ENCODE measurements at regions not wholly inside any gene's neighbourhood (a gene's known extent, or its start where the extent isn't known, plus 50 kb on each side); places are given as distances from the start of the nearest gene placed in this dataset.

GRCh38 chr17:17405673-17406072 is 71.1 kb upstream of the MED9 start:
- Histone ChIP-seq H3K9me3 (no peaks in the 10 kb centered on the region), H3K4me3 (no peak overlapping the region), H3K4me2 (peak overlapping the region; percentile 97), H3K36me3 (no peaks in the 10 kb centered on the region), H3K9ac (peak overlapping the region; percentile 80; the same call in 1 of the 2 replicates), H4K20me1 (no peaks in the 10 kb centered on the region), H3K4me1 (peaks cover 92% of the 10 kb centered on the region), H3K27ac (peak overlapping the region; percentile 96), H3K27me3 (no peaks in the 10 kb centered on the region)
- no peak for TF ChIP-seq Cebpa-rat (IDR thresholded peaks at IDR 0.05)

DNA sequence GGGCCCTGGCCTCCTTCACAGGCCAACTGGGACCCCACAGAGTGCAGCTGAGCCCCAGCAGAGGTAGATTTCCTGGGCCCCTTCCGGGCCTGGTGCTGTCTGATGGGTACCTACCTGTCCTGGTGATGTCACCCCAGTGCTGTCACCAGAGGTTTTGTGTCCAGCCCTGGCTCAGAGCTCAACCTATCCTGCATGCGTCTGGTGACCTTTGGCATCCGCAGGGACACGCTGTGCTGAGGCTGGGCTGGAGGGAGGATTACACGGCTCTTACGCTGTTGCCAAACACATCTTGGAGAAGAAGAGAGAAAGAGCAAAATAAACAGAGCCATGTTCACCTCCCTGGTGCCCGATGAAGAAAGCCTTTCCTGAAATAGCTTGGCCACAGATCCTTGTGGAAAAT is 70.6 kb upstream of the MED9 start:
- Histone ChIP-seq H3K9ac (peak overlapping the region; percentile 53; the same call in 1 of the 2 replicates), H4K20me1 (no peaks in the 10 kb centered on the region)

GRCh38 chr17:17408236-17408794 is 68.5 kb upstream of the MED9 start:
- H4K20me1 ChIP-seq, result no peaks in the 10 kb centered on the region
- H3K4me1 ChIP-seq, result peaks cover 86% of the 10 kb centered on the region
- peak overlapping the region; percentile 96; the same call in 1 of the 2 replicates for H3K27ac ChIP-seq
- H3K36me3 ChIP-seq, result no peaks in the 10 kb centered on the region
- peak; percentile 91 for TF ChIP-seq Cebpa-rat (IDR thresholded peaks at IDR 0.05)
- no peak overlapping the region for H3K4me3 ChIP-seq
- no peaks in the 10 kb centered on the region for H3K27me3 ChIP-seq
- H3K4me2 ChIP-seq, result peak overlapping the region; percentile 8; the same call in 1 of the 2 replicates
- no peaks in the 10 kb centered on the region; the same call in 1 of the 2 replicates for H3K9me3 ChIP-seq
- no peak overlapping the region for H3K9ac ChIP-seq

More for the DNA sequence above, 70.6 kb upstream of the MED9 start:
- H3K36me3 ChIP-seq, result no peaks in the 10 kb centered on the region
- H3K4me3 ChIP-seq, result no peak overlapping the region
- H3K4me1 ChIP-seq, result peaks cover 91% of the 10 kb centered on the region
- H3K27ac ChIP-seq, result peak overlapping the region; percentile 96
- TF ChIP-seq Cebpa-rat (IDR thresholded peaks at IDR 0.05), result no peak
- H3K27me3 ChIP-seq, result no peaks in the 10 kb centered on the region
- peak overlapping the region; percentile 97 for H3K4me2 ChIP-seq
- H3K9me3 ChIP-seq, result no peaks in the 10 kb centered on the region

DNA sequence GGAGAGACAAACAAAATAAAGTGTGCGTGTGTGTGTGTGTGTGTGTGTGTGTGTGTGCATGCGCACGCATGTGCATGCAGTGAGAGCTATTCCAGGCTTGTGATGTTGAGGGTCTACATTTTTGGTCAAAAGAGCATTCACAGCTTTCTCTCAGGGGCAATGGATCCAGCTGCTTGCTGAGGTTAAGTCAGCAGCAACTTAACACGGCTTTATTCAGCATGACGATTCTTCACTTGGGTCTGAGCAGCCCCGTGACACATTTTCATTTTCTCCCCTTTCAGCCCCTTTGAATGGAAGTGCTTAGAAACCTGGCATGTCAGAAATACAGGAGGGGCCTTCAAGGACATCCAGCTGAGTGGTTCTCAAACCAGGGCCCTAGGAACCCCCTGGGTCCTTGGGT is 66.4 kb upstream of the MED9 start:
- Histone ChIP-seq H3K4me2 (peak overlapping the region; percentile 37), H3K27ac (no peak overlapping the region), H3K4me1 (peaks cover 88% of the 10 kb centered on the region), H3K27me3 (no peaks in the 10 kb centered on the region), H3K4me3 (no peak overlapping the region), H3K36me3 (no peaks in the 10 kb centered on the region), H4K20me1 (no peaks in the 10 kb centered on the region), H3K9ac (no peak overlapping the region; the same call in 1 of the 2 replicates), H3K9me3 (no peaks in the 10 kb centered on the region; the same call in 1 of the 2 replicates)
- no peak for TF ChIP-seq Cebpa-rat (IDR thresholded peaks at IDR 0.05)

- Histone ChIP-seq H3K36me3 (no peaks in the 10 kb centered on the region), H3K4me1 (peaks cover 88% of the 10 kb centered on the region), H3K4me2 (no peak overlapping the region), H3K9ac (no peak overlapping the region), H3K27me3 (no peaks in the 10 kb centered on the region), H3K9me3 (no peaks in the 10 kb centered on the region; the same call in 1 of the 2 replicates), H3K27ac (no peak overlapping the region), H3K4me3 (no peak overlapping the region), H4K20me1 (no peaks in the 10 kb centered on the region)
- no peak for TF ChIP-seq Cebpa-rat (IDR thresholded peaks at IDR 0.05)
Observed at GRCh38 chr17:17411692-17412091, 65.1 kb upstream of the MED9 start.

- no peak overlapping the region for H3K9ac ChIP-seq
- H3K27me3 ChIP-seq, result no peaks in the 10 kb centered on the region
- peak overlapping the region; percentile 79 for H3K4me2 ChIP-seq
- TF ChIP-seq Cebpa-rat (IDR thresholded peaks at IDR 0.05), result no peak
- H3K4me1 ChIP-seq, result peaks cover 87% of the 10 kb centered on the region
- peak overlapping the region; percentile 54; the same call in 1 of the 2 replicates for H3K27ac ChIP-seq
- no peak overlapping the region for H3K4me3 ChIP-seq
- no peaks in the 10 kb centered on the region for H3K36me3 ChIP-seq
- H3K9me3 ChIP-seq, result no peaks in the 10 kb centered on the region; the same call in 1 of the 2 replicates
- H4K20me1 ChIP-seq, result no peaks in the 10 kb centered on the region
Observed at GRCh38 chr17:17412326-17412725, 64.5 kb upstream of the MED9 start.

- H3K27me3 ChIP-seq, result no peaks in the 10 kb centered on the region
- H4K20me1 ChIP-seq, result no peaks in the 10 kb centered on the region
- no peak overlapping the region for H3K9ac ChIP-seq
- peak overlapping the region; percentile 54; the same call in 1 of the 2 replicates for H3K27ac ChIP-seq
- H3K9me3 ChIP-seq, result no peaks in the 10 kb centered on the region; the same call in 1 of the 2 replicates
- no peak for TF ChIP-seq Cebpa-rat (IDR thresholded peaks at IDR 0.05)
- H3K4me1 ChIP-seq, result peaks cover 83% of the 10 kb centered on the region
- H3K36me3 ChIP-seq, result no peaks in the 10 kb centered on the region
- peak overlapping the region; percentile 79 for H3K4me2 ChIP-seq
- no peak overlapping the region for H3K4me3 ChIP-seq
Observed at GRCh38 chr17:17413215-17413792, 63.5 kb upstream of the MED9 start.

DNA sequence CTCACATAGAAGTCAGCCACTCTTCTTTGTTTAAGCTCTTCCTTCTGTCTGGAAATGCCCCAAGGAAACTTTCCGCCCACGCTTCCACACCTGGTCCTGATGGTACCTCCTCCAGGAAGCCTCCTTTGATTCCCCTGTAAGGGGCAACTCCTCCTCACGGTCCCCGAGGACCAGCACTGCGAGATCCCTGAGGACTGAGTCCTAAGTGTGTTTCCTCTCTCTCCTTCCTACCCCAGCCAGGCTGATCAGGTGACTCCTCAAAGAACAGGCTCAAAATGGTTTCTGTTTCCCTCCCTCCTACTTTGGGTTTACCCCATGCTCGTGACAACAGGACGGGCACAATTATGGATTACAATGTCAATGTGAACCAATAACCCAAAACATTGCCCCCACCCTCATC is 63.0 kb upstream of the MED9 start:
- TF ChIP-seq Cebpa-rat (IDR thresholded peaks at IDR 0.05), result no peak
- Histone ChIP-seq H3K4me2 (peak overlapping the region; percentile 79), H3K9me3 (no peaks in the 10 kb centered on the region; the same call in 1 of the 2 replicates), H4K20me1 (no peaks in the 10 kb centered on the region), H3K9ac (peak overlapping the region; percentile 57; the same call in 1 of the 2 replicates), H3K36me3 (no peaks in the 10 kb centered on the region), H3K4me3 (no peak overlapping the region), H3K4me1 (peaks cover 83% of the 10 kb centered on the region), H3K27me3 (no peaks in the 10 kb centered on the region), H3K27ac (peak overlapping the region; percentile 78)

DNA sequence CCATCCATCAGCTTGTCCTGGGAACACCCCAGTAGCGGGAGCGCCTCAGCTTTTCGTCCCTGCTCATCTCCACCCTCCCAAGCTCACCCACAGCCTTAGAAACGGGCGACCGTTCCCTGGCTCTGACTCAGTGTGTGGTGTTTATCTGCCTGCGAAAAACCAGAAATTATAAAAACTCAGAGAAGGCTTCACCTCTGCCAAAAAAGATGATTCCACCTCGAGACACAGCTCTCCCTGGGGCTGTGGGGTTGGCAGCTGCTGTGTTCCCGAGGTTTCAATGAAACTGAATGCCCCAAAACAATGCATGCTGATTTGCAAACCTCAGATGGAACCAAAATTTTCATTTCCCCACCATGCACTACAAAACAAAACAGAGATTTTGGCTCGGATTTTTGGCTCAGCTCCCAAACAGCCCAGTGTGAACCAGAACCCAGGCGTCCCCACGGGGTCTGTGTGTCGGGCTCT is 62.4 kb upstream of the MED9 start:
- Histone ChIP-seq H3K4me3 (no peak overlapping the region), H4K20me1 (no peaks in the 10 kb centered on the region), H3K9me3 (no peaks in the 10 kb centered on the region; the same call in 1 of the 2 replicates), H3K27me3 (no peaks in the 10 kb centered on the region), H3K36me3 (no peaks in the 10 kb centered on the region), H3K4me2 (peak overlapping the region; percentile 79), H3K4me1 (peaks cover 89% of the 10 kb centered on the region), H3K27ac (peak overlapping the region; percentile 78), H3K9ac (peak overlapping the region; percentile 57; the same call in 1 of the 2 replicates)
- no peak for TF ChIP-seq Cebpa-rat (IDR thresholded peaks at IDR 0.05)

GRCh38 chr17:17415006-17415405 is 61.8 kb upstream of the MED9 start:
- peaks cover 89% of the 10 kb centered on the region for H3K4me1 ChIP-seq
- peak overlapping the region; percentile 79 for H3K4me2 ChIP-seq
- H3K27ac ChIP-seq, result peak overlapping the region; percentile 78
- no peak overlapping the region for H3K4me3 ChIP-seq
- no peaks in the 10 kb centered on the region for H4K20me1 ChIP-seq
- H3K9ac ChIP-seq, result no peak overlapping the region; the same call in 1 of the 2 replicates
- no peaks in the 10 kb centered on the region for H3K27me3 ChIP-seq
- H3K36me3 ChIP-seq, result no peaks in the 10 kb centered on the region
- no peaks in the 10 kb centered on the region; the same call in 1 of the 2 replicates for H3K9me3 ChIP-seq
- no peak for TF ChIP-seq Cebpa-rat (IDR thresholded peaks at IDR 0.05)

Measured in BLaER1 (cell line).